Activated B cell treated with CpG ODN at 0.5 μM for 24 hours (primary cell): ENCODE measurements at regions not wholly inside any gene's neighbourhood (a gene's known extent, or its start where the extent isn't known, plus 50 kb on each side); places are given as distances from the start of the nearest gene placed in this dataset.

Experiments
- ATAC-seq: fragments of 200-7000 bp; cut with Tn5 transposase; one replicate; pipeline ENCODE4 v1.10.0; 2021; ENCODE audit warnings: low read depth, mild to moderate bottlenecking, moderate library complexity
- CTCF ChIA-PET: fragments of 350-600 bp; sonication (Branson Sonifier 250); formaldehyde crosslinking; loops from one replicate; lab custom pipeline; 2021; ENCODE audit warnings: antibody characterized with exemption; lab: Charles Lee
- POLR2A ChIA-PET: fragments of 350-600 bp; sonication (Branson Sonifier 250); formaldehyde crosslinking; loops from one replicate; lab custom pipeline; 2021; ENCODE audit warnings: antibody characterized with exemption; lab: Charles Lee
- DNase-seq: peaks from one replicate; pipeline ENCODE4 v3.0.0; 2022
- H3K27ac Mint-ChIP-seq: one replicate; pipeline ENCODE4 v1.8.0; 2020; ENCODE audit warnings: mixed read lengths
- H3K27me3 Mint-ChIP-seq: one replicate; pipeline ENCODE4 v1.8.0; 2021; ENCODE audit warnings: mixed read lengths
- H3K36me3 Mint-ChIP-seq: one replicate; pipeline ENCODE4 v1.8.0; 2021; ENCODE audit warnings: low read depth, mixed read lengths
- H3K4me1 Mint-ChIP-seq: one replicate; pipeline ENCODE4 v1.8.0; 2021; ENCODE audit warnings: mixed read lengths
- H3K4me3 Mint-ChIP-seq: one replicate; pipeline ENCODE4 v1.8.0; 2020; ENCODE audit warnings: mild to moderate bottlenecking, mixed read lengths
- H3K9me3 Mint-ChIP-seq: one replicate; pipeline ENCODE4 v1.8.0; 2020; ENCODE audit warnings: mixed read lengths
- intact Hi-C: fragments of 100-400 bp; cut with micrococcal nuclease; formaldehyde crosslinking; loops from one replicate; pipeline ENCODE4 v1.15.1; 2024
- TF ChIP-seq, protein P1 (sequence below): fragments of 200-600 bp; IDR thresholded peaks from one replicate; pipeline ENCODE4 v1.8.0; 2022; ENCODE audit warnings: antibody characterized with exemption, mild to moderate bottlenecking

- POLR2A ChIA-PET: no interaction called here
- Mint-ChIP-seq H3K9me3 (no peaks in the 10 kb centered on the region), H3K27me3 (no peaks in the 10 kb centered on the region)
Observed at GRCh38 chr5:124477577-124477976, 268.9 kb downstream of the ZNF608 start.

DNA sequence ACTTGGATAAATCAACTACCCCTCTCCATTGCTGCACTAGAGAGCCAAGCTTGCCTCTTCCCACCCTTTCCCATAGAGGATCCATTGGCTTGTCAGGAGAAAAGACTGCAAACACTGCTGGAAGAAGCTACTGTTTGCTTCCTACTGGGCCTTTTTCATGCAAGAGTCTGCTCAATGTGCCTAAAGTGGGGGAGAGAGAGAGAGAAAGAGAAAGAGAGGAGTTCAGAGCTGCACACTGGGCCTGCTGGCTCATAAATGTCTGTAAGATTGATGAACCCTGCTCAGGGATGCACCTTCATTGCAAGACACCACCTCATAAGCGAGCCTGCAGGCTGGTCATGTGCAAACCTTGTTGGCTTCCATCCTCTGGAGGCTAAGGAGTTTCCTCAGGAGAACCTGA is 269.4 kb downstream of the ZNF608 start:
- TF ChIP-seq, protein P1, sequence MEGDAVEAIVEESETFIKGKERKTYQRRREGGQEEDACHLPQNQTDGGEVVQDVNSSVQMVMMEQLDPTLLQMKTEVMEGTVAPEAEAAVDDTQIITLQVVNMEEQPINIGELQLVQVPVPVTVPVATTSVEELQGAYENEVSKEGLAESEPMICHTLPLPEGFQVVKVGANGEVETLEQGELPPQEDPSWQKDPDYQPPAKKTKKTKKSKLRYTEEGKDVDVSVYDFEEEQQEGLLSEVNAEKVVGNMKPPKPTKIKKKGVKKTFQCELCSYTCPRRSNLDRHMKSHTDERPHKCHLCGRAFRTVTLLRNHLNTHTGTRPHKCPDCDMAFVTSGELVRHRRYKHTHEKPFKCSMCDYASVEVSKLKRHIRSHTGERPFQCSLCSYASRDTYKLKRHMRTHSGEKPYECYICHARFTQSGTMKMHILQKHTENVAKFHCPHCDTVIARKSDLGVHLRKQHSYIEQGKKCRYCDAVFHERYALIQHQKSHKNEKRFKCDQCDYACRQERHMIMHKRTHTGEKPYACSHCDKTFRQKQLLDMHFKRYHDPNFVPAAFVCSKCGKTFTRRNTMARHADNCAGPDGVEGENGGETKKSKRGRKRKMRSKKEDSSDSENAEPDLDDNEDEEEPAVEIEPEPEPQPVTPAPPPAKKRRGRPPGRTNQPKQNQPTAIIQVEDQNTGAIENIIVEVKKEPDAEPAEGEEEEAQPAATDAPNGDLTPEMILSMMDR: no peak
- intact Hi-C loops: no loop called here
- H3K36me3 Mint-ChIP-seq: no peaks in the 10 kb centered on the region
- H3K9me3 Mint-ChIP-seq: no peaks in the 10 kb centered on the region
- H3K27ac Mint-ChIP-seq: no peak overlapping the region
- ChIA-PET CTCF (no interaction called here), POLR2A (no interaction called here)
- no peak overlapping the region for H3K4me3 Mint-ChIP-seq
- H3K27me3 Mint-ChIP-seq: no peaks in the 10 kb centered on the region
- DNase-seq (no peak), ATAC-seq (no peak)
- peaks cover 5% of the 10 kb centered on the region for H3K4me1 Mint-ChIP-seq

More at GRCh38 chr5:124477577-124477976, 268.9 kb downstream of the ZNF608 start:
- no peak overlapping the region for H3K27ac Mint-ChIP-seq
- DNase-seq: no peak
- peaks cover 5% of the 10 kb centered on the region for H3K4me1 Mint-ChIP-seq
- no peak overlapping the region for H3K4me3 Mint-ChIP-seq
- intact Hi-C loops: no loop called here
- TF ChIP-seq, protein P1: no peak
- H3K36me3 Mint-ChIP-seq: no peaks in the 10 kb centered on the region
- CTCF ChIA-PET: no interaction called here
- ATAC-seq: no peak

DNA sequence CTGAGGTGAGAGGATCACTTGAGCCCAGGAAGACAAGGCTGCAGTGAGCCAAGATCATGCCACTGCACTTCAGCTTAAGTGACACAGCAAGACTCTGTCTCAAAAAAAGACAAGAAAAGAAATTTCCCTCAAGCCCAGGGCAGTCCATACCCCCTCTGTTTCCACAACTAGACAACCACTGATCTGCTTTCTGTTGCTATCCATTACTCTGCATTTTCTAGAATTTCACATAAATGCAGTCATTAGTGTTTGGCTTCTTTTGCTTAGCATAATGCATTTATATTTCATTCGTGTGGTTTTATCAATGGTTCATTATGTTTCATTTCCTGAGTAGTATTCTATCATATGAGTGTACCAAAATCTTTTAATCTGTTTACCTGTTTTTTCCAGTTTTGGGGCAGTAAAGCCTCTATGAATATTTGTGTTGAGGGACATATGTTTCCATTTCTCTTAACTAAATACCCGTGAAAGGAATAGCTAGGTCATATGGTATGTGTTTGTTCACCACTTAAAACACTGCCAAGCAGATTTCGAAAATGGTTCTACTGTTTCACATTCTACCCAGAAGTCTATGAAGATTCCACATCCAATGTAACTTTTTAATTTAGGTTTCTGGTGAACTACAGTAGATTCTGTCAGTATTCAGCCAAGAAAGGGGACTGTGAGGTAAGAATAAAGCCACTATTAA is 271.8 kb downstream of the ZNF608 start:
- ChIA-PET POLR2A (no interaction called here), CTCF (no interaction called here)
- Mint-ChIP-seq H3K4me3 (no peak overlapping the region), H3K9me3 (no peaks in the 10 kb centered on the region), H3K4me1 (no peaks in the 10 kb centered on the region), H3K27me3 (no peaks in the 10 kb centered on the region), H3K36me3 (no peaks in the 10 kb centered on the region), H3K27ac (no peak overlapping the region)
- DNase-seq: no peak
- TF ChIP-seq, protein P1: no peak
- ATAC-seq: no peak
- intact Hi-C loops: no loop called here

GRCh38 chr5:124468671-124469411 is 277.6 kb downstream of the ZNF608 start:
- POLR2A ChIA-PET: no interaction called here
- Mint-ChIP-seq H3K9me3 (no peaks in the 10 kb centered on the region), H3K36me3 (no peaks in the 10 kb centered on the region), H3K4me1 (no peaks in the 10 kb centered on the region), H3K27me3 (no peaks in the 10 kb centered on the region), H3K27ac (no peak overlapping the region), H3K4me3 (no peak overlapping the region)
- TF ChIP-seq, protein P1: no peak
- ATAC-seq: no peak
- intact Hi-C loops: no loop called here
- CTCF ChIA-PET: no interaction called here
- no peak for DNase-seq

DNA sequence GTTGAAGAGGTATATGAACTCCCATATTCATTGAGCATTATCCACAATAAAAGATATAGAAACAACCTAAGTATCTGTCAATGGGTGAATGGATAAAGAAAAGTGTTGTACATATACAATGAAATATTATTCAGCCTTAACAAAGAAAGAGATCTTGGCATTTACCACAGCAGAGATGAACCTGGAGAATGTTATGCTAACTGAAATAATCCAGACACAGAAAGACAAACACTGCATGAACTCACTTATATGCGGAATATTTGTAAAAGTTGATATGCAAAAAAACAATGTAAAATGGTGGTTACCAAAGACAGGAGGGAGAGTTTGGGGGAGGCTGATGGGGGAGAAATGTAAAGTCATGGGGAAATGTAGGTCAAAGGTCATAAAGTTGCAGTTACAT is 278.7 kb downstream of the ZNF608 start:
- intact Hi-C loops: no loop called here
- no peak overlapping the region for H3K4me3 Mint-ChIP-seq
- H3K9me3 Mint-ChIP-seq: peaks cover 5% of the 10 kb centered on the region
- no peaks in the 10 kb centered on the region for H3K27me3 Mint-ChIP-seq
- POLR2A ChIA-PET: no interaction called here
- TF ChIP-seq, protein P1: no peak
- ATAC-seq: no peak
- H3K36me3 Mint-ChIP-seq: no peaks in the 10 kb centered on the region
- no peak for DNase-seq
- CTCF ChIA-PET: no interaction called here
- H3K4me1 Mint-ChIP-seq: no peaks in the 10 kb centered on the region
- no peak overlapping the region for H3K27ac Mint-ChIP-seq
